Myocyte (in vitro differentiated cells): ENCODE measurements at regions not wholly inside any gene's neighbourhood (a gene's known extent, or its start where the extent isn't known, plus 50 kb on each side); places are given as distances from the start of the nearest gene placed in this dataset.

ENCODE experiments used
- DNase-seq: peaks from one replicate; pipeline ENCODE4 v3.0.0-alpha.2; 2012; ENCODE audit warnings: low read depth

DNA sequence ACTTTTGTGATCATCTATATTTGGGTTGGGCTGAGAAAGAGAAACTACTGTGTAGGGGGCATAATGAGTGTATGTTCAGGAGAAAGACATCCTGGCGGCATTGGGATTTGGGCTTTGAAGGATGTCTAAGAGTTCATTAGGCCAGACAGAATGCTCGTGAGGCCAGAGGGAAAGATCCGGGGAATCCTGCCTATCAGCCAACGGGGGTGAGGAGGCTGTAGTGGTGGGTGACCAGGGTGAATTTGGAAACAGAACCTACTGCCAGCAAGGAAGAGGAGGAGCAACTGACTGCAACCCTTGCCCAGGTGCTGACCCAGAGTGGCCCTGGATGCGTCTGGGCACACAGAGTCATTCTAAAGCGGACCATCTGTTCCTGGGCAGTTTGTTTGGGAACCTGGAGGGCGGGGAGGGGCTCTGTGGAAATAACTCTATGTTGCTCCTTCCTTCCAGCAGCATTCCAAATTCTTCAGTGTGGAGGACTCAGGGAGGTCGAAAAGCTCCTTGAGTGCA lies 56.9 kb upstream of the ECE1 start:
- DNase-seq = no peak

DNA sequence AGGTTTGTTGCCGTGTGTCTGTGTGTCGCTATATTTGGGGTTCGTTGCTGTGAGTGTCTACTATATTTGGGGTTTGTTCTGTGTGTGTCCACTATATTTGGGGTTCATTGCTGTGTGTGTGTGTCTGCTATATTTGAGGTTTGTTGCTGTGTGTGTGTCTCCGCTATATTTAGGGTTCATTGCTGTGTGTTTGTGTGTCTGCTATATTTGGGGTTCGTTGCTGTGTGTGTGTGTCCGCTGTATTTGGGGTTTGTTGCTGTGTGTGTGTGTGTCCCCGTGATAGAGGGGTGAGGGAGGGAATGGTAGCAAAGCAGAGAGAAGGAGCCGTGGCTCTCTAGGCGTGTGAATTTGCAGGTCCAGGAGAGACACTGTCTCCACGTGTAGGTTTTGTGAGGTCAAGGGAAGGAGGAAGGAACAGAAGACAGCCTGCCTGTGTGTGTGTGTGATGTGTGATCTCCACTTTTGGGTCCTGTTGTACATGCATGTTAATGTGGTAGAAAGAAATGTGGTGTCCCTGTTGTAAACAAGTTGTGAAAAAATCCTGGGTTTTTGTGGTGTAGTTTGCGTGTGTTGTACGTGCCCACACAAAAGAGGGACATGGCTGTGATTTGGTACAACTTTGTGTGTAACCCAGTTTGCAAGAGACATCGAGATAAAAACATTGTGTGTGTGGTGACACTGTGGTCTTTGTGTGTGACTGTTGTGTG lies 56.3 kb upstream of the ECE1 start:
- DNase-seq = no peak

- no peak for DNase-seq
These were observed 54.6 kb upstream of the ECE1 start for GRCh38 chr1:21344750-21345443.

DNA sequence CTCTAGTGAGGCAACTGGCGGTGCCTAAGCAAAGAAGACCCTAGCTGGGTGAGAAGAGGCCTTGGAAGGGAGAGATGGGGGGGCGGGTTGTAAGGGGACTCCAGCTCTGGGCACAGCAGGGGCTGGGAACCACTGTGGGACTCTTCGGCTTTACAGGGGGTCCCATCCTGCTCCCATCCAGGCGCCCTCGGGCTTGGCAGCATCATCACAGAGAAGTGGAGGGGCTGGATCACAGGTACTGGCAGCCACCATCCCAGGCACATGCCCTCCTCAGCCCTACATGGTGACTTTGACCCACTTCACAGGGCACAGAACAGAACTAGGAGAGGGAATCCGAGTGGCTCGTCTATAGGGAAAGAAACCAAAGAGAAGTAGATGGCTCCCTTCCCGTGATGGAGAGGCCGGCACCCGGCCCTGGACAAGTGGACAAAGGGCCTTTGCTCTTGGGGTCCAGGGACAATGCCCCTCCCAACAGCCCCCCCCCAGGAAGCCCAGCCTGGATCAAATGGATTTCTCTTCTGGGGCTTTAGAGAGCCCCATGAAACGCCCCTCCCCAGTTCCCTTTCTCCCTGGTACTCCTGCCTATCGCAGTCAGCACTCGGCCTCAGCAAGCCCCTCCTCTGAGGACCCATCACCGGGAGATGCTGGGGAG lies 54.0 kb upstream of the ECE1 start:
- no peak for DNase-seq

GRCh38 chr1:21342961-21343838 lies 52.9 kb upstream of the ECE1 start:
- DNase-seq = no peak

GRCh38 chr1:21341517-21342078 lies 51.3 kb upstream of the ECE1 start:
- no peak for DNase-seq

DNA sequence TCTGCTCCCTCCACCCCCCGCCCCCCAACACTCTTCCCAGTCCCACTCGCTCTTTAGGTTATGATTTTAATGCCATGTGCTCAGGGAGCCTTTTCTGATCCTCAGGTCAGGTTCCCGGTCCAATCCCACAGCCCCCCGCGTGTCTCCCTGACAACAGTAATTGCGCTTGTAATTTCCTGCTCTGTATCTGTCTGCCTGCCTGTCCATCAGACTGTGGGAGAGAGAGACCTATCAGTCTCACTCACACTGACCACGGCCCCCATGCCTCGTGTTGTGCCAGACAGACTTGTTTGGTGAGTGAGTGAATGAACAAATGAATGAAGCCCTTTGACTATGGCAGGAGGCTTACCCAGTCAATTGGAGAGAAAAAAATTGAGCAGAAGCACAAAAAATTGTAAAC lies 50.8 kb upstream of the ECE1 start:
- no peak for DNase-seq

GRCh38 chr1:21340230-21340945 lies 50.1 kb upstream of the ECE1 start:
- no peak for DNase-seq
